Mesendoderm (in vitro differentiated cells): ENCODE measurements at regions not wholly inside any gene's neighbourhood (a gene's known extent, or its start where the extent isn't known, plus 50 kb on each side); places are given as distances from the start of the nearest gene placed in this dataset.
"Not testable (repeated sequence)": the region's sequence is repeated elsewhere in the genome, so short reads cannot be mapped to it uniquely, and the experiment has no call there.

Source experiments
- DNase-seq: peaks from one replicate; pipeline ENCODE4 v3.0.0; 2013
- H2AK5ac ChIP-seq: 2 replicates; pipeline ENCODE4 v1.6.1; 2013; ENCODE audit warnings: low read length, inconsistent platforms
- H2BK120ac ChIP-seq: 2 replicates; pipeline ENCODE4 v1.6.1; 2013; ENCODE audit warnings: low read depth, mild to moderate bottlenecking, low read length, moderate library complexity, mixed read lengths
- H2BK15ac ChIP-seq: replicated peaks from 2 replicates; pipeline ENCODE4 v1.6.1; 2013; ENCODE audit warnings: low read depth, mild to moderate bottlenecking, moderate library complexity
- H2BK5ac ChIP-seq: 2 replicates; pipeline ENCODE4 v1.6.1; 2013; ENCODE audit warnings: low read length, inconsistent platforms
- H3K18ac ChIP-seq: 2 replicates; pipeline ENCODE4 v1.6.1; 2013; ENCODE audit warnings: mild to moderate bottlenecking, low read length, mixed read lengths
- H3K23ac ChIP-seq: one replicate; pipeline ENCODE4 v1.6.1; 2013; ENCODE audit warnings: low read length
- H3K27ac ChIP-seq: 2 replicates; pipeline ENCODE4 v1.5.1; 2013; ENCODE audit warnings: low read depth, mild to moderate bottlenecking, inconsistent platforms, low read length, moderate library complexity
- H3K27me3 ChIP-seq: 2 replicates; pipeline ENCODE4 v1.6.1; 2013; ENCODE audit warnings: low read length, control low read depth, mild to moderate bottlenecking, inconsistent platforms; ENCODE audit not compliant: insufficient read depth, poor library complexity
- H3K36me3 ChIP-seq: 2 replicates; pipeline ENCODE4 v1.6.1; 2013; ENCODE audit warnings: low read length, inconsistent platforms; ENCODE audit not compliant: control insufficient read depth, insufficient read depth
- H3K4ac ChIP-seq: one replicate; pipeline ENCODE4 v1.6.1; 2013; ENCODE audit warnings: low read depth, mild to moderate bottlenecking, low read length, moderate library complexity
- H3K4me1 ChIP-seq: 2 replicates; pipeline ENCODE4 v1.6.1; 2013; ENCODE audit warnings: low read depth, low read length, inconsistent platforms; ENCODE audit not compliant: control insufficient read depth
- H3K4me2 ChIP-seq: 2 replicates; pipeline ENCODE4 v1.6.1; 2013; ENCODE audit warnings: low read length
- H3K4me3 ChIP-seq: 2 replicates; pipeline ENCODE4 v1.5.1; 2013; ENCODE audit warnings: mild to moderate bottlenecking, low read length
- H3K56ac ChIP-seq: one replicate; pipeline ENCODE4 v1.6.1; 2013; ENCODE audit warnings: low read length
- H3K79me1 ChIP-seq: 2 replicates; pipeline ENCODE4 v1.6.1; 2013; ENCODE audit warnings: low read length, inconsistent platforms
- H3K79me2 ChIP-seq: 2 replicates; pipeline ENCODE4 v1.6.1; 2013; ENCODE audit warnings: mild to moderate bottlenecking, low read length; ENCODE audit not compliant: control insufficient read depth, insufficient read depth
- H3K9ac ChIP-seq: 2 replicates; pipeline ENCODE4 v1.6.1; 2013; ENCODE audit warnings: low read length, inconsistent platforms
- H4K5ac ChIP-seq: one replicate; pipeline ENCODE4 v1.6.1; 2013; ENCODE audit warnings: low read length
- H4K8ac ChIP-seq: one replicate; pipeline ENCODE4 v1.6.1; 2013; ENCODE audit warnings: low read depth, mild to moderate bottlenecking, control low read depth, low read length, moderate library complexity
- WGBS: extraction: QIAGEN DNeasy Blood & Tissue Kit; methylation state at CpG from one replicate; pipeline ENCODE4 v1.1.7; 2013; ENCODE audit warnings: low lambda C conversion rate, missing lambda C conversion rate; ENCODE audit not compliant: insufficient coverage; ENCODE audit errors: extremely low coverage; 5-methylcytosine and 5-hydroxymethylcytosine counted together

DNA sequence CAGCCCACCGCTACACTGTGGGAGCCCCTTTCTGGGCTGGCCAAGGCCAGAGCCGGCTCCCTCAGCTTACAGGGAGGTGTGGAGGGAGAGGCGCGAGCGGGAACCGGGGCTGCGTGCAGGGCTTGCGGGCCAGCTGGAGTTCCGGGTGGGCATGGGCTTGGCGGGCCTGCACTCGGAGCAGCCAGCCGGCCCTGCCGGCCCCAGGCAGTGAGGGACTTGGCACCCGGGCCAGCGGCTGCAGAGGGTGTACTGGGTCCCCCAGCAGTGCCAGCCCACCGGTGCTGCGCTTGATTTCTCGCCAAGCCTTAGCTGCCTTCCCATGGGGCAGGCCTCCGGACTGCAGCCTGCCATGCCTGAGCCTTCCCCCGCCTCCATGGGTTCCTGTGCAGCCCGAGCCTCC is 306.2 kb downstream of the PPP4R3C start:
- H4K8ac ChIP-seq, H3K27me3 ChIP-seq, H3K79me2 ChIP-seq, H3K36me3 ChIP-seq, H2BK120ac ChIP-seq, H3K23ac ChIP-seq, H2AK5ac ChIP-seq, H3K4ac ChIP-seq, H3K56ac ChIP-seq, H2BK15ac ChIP-seq, H2BK5ac ChIP-seq, H3K4me3 ChIP-seq, H3K9ac ChIP-seq, H3K27ac ChIP-seq, H3K4me2 ChIP-seq, H3K18ac ChIP-seq, H4K5ac ChIP-seq, H3K4me1 ChIP-seq, DNase-seq, H3K79me1 ChIP-seq: not testable (repeated sequence)
- WGBS = no CpG with 5 or more reads among the region's 21 CpGs

DNA sequence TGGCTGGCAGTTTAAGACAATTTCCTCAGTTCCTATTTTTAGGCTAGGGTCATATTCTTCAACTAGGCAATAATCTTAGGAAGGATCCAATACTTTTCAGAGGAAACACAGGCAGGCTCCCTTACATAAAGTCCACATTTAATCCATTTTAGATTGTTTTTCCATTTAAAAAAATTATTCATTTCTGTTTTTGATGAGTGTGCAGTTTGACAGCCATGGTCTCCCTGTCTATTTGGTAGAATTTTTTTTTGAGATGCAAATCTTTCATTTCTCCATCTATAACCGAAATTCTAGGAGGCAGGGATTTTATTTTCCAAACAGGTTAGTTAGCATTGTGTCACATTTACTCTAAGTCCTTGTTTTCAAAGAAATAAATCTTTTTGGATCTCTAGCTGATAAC is 326.8 kb downstream of the PPP4R3C start:
- no peak overlapping the region for H2BK5ac ChIP-seq
- H2AK5ac ChIP-seq = no peak overlapping the region
- no peak overlapping the region for H3K27ac ChIP-seq
- no peak overlapping the region for H3K4me2 ChIP-seq
- H4K8ac ChIP-seq = no peak overlapping the region
- H3K79me2 ChIP-seq = no peaks in the 10 kb centered on the region
- no peak overlapping the region for H3K4ac ChIP-seq
- no peak overlapping the region for H3K9ac ChIP-seq
- H3K23ac ChIP-seq = no peak overlapping the region
- H3K4me3 ChIP-seq = no peak overlapping the region
- DNase-seq = no peak
- H2BK15ac ChIP-seq = no peak overlapping the region
- H2BK120ac ChIP-seq = no peak overlapping the region
- no peaks in the 10 kb centered on the region for H3K36me3 ChIP-seq
- no peak overlapping the region for H3K18ac ChIP-seq
- H3K27me3 ChIP-seq = no peaks in the 10 kb centered on the region
- no peak overlapping the region for H3K56ac ChIP-seq
- WGBS = no CpG with 5 or more reads among the region's 1 CpG
- H3K4me1 ChIP-seq = no peaks in the 10 kb centered on the region
- H4K5ac ChIP-seq = no peak overlapping the region
- no peaks in the 10 kb centered on the region for H3K79me1 ChIP-seq

DNA sequence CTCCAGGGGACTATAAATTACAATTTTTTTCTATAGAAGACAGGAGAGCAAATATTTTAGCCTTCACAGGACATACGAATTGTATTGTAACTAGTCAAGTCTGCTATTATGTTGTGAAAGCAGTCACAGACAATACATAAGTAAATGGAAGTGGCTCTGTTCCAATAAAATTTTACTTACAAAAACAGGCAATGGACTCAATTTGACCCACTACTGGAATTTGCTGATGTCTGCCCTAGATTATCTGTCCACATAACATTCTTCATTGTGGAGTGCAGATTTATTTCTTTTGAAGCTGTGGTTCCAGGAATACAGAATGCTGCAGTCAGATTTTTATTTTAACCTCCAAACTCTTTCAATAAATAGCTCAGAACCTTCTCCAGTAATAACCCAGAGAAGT is 330.3 kb downstream of the PPP4R3C start:
- no peaks in the 10 kb centered on the region for H3K27me3 ChIP-seq
- H3K36me3 ChIP-seq = no peaks in the 10 kb centered on the region
- H3K4ac ChIP-seq = no peak overlapping the region
- no peak overlapping the region for H3K4me3 ChIP-seq
- H4K8ac ChIP-seq = no peak overlapping the region
- H3K18ac ChIP-seq = no peak overlapping the region
- WGBS = no CpG with 5 or more reads among the region's 1 CpG
- H4K5ac ChIP-seq = no peak overlapping the region
- no peak overlapping the region for H2BK120ac ChIP-seq
- H3K56ac ChIP-seq = no peak overlapping the region
- H3K79me2 ChIP-seq = no peaks in the 10 kb centered on the region
- H2BK15ac ChIP-seq = no peak overlapping the region
- H2BK5ac ChIP-seq = no peak overlapping the region
- H3K23ac ChIP-seq = no peak overlapping the region
- no peak for DNase-seq
- H3K79me1 ChIP-seq = no peaks in the 10 kb centered on the region
- H3K4me1 ChIP-seq = no peaks in the 10 kb centered on the region
- H3K4me2 ChIP-seq = no peak overlapping the region
- H3K9ac ChIP-seq = no peak overlapping the region
- no peak overlapping the region for H3K27ac ChIP-seq
- H2AK5ac ChIP-seq = no peak overlapping the region

DNA sequence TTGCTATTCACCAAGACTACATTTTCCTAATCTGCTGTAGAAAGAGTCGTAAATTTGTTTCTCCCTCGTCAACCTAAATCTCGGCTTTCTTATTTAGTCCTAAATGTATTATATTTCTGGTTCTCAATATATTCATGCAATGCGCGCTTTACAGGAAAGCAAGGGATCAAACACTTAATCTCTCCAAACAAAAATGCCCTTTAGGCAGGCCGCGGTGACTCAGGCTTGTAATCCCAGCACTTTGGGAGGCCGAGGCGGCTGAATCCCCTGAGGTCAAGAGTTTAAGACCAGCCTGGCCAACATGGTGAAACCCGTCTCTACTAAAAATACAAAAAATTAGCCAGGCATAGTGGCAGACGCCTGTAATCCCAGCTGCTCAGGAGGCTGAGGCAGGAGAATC is 376.0 kb downstream of the PPP4R3C start:
- not testable (repeated sequence) for H2AK5ac ChIP-seq, H3K4me2 ChIP-seq, H3K27me3 ChIP-seq, H4K8ac ChIP-seq, H3K79me1 ChIP-seq, H3K27ac ChIP-seq, H2BK5ac ChIP-seq, H3K36me3 ChIP-seq, H3K56ac ChIP-seq, H4K5ac ChIP-seq, H2BK15ac ChIP-seq, H3K9ac ChIP-seq, H3K23ac ChIP-seq, H3K18ac ChIP-seq, H3K4me1 ChIP-seq, H3K79me2 ChIP-seq, H2BK120ac ChIP-seq, H3K4me3 ChIP-seq, DNase-seq, H3K4ac ChIP-seq
- WGBS = no CpG with 5 or more reads among the region's 11 CpGs

DNA sequence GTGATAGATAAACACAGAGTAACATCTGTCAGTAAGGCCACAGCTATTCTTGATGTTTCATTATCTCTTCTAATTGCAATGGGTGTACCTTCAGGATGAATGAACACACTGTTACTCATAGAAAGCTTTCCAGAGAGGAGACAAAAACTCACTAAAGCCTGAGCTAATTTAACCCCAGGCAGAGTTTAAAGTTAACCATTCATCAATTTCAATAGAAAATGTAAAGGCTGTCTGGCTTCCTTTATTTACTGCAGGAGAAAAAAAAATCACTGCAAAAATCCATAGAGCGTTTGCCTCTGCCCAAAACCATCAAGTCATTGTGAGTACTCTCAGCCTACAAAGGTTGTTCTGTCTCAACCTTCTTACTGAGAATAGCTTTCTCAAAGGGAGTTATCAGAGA is 376.9 kb downstream of the PPP4R3C start:
- Histone ChIP-seq H2BK5ac (no peak overlapping the region), H4K8ac (no peak overlapping the region), H2AK5ac (no peak overlapping the region), H3K79me1 (no peaks in the 10 kb centered on the region), H3K4me3 (no peak overlapping the region), H3K4me1 (no peaks in the 10 kb centered on the region), H3K9ac (no peak overlapping the region), H3K56ac (no peak overlapping the region), H3K23ac (no peak overlapping the region), H3K4me2 (no peak overlapping the region), H2BK120ac (no peak overlapping the region), H3K27ac (no peak overlapping the region), H3K79me2 (no peaks in the 10 kb centered on the region), H3K4ac (no peak overlapping the region), H3K18ac (no peak overlapping the region), H2BK15ac (no peak overlapping the region), H3K36me3 (no peaks in the 10 kb centered on the region), H4K5ac (no peak overlapping the region), H3K27me3 (no peaks in the 10 kb centered on the region)
- no CpG with 5 or more reads among the region's 1 CpG for WGBS
- no peak for DNase-seq

DNA sequence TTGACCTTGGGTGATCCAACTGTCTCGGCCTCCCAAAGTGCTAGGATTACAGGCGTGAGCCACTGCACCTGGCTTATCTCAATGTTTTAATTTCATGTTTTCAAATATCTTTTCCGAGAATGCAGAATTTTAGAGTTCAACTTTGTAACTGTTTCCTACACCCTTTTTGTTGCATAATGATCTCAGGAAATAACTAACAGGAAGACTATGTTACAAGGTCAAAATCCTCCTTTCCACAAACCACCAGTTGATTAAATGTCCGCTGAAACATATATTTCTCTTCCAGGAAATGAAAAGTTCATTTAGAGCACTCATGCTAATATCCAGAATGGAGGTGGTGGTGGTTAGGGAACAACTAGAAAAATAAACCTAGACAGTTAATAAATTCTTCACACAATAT is 377.8 kb downstream of the PPP4R3C start:
- no peak overlapping the region for H3K4ac ChIP-seq
- no peak overlapping the region for H3K56ac ChIP-seq
- H3K79me1 ChIP-seq = no peaks in the 10 kb centered on the region
- H3K23ac ChIP-seq = no peak overlapping the region
- no peaks in the 10 kb centered on the region for H3K79me2 ChIP-seq
- H4K8ac ChIP-seq = no peak overlapping the region
- no peak overlapping the region for H2BK15ac ChIP-seq
- H3K4me3 ChIP-seq = no peak overlapping the region
- H3K27me3 ChIP-seq = no peaks in the 10 kb centered on the region
- no peaks in the 10 kb centered on the region for H3K4me1 ChIP-seq
- no peak overlapping the region for H3K9ac ChIP-seq
- no peak overlapping the region for H3K4me2 ChIP-seq
- DNase-seq = no peak
- H2BK120ac ChIP-seq = no peak overlapping the region
- no peak overlapping the region for H4K5ac ChIP-seq
- no CpG with 5 or more reads among the region's 4 CpGs for WGBS
- no peaks in the 10 kb centered on the region for H3K36me3 ChIP-seq
- H3K27ac ChIP-seq = no peak overlapping the region
- H2BK5ac ChIP-seq = no peak overlapping the region
- no peak overlapping the region for H3K18ac ChIP-seq
- no peak overlapping the region for H2AK5ac ChIP-seq
